Stimulated activated naive CD8-positive, alpha-beta T cell treated with anti-CD3 and anti-CD28 coated beads, Interleukin-15, Interleukin-2, amounts not matched to agents 100 U/mL and 50 U/mL, for 24 hours (primary cell): ENCODE measurements at regions not wholly inside any gene's neighbourhood (a gene's known extent, or its start where the extent isn't known, plus 50 kb on each side); places are given as distances from the start of the nearest gene placed in this dataset.
"Not testable (repeated sequence)": the region's sequence is repeated elsewhere in the genome, so short reads cannot be mapped to it uniquely, and the experiment has no call there.

Source experiments
- ATAC-seq: fragments of 150-1000 bp; cut with Tn5 transposase; one replicate; pipeline ENCODE4 v1.10.0; 2021
- DNase-seq: peaks from one replicate; pipeline ENCODE4 v3.0.0; 2021

GRCh38 chr5:101647861-101648260 is 648.2 kb downstream of the SLCO4C1 start:
- ATAC-seq (no peak), DNase-seq (no peak)

GRCh38 chr5:101643794-101644193 is 652.3 kb downstream of the SLCO4C1 start:
- ATAC-seq (no peak), DNase-seq (no peak)

- DNase-seq (no peak), ATAC-seq (no peak)
Measured at GRCh38 chr5:101637599-101637998, 658.5 kb downstream of the SLCO4C1 start.

- not testable (repeated sequence) for ATAC-seq, DNase-seq
Measured at GRCh38 chr5:101627770-101628169, 668.3 kb downstream of the SLCO4C1 start.

GRCh38 chr5:101626572-101626971 is 669.5 kb downstream of the SLCO4C1 start:
- DNase-seq (no peak), ATAC-seq (no peak)

- no peak for ATAC-seq
- no peak for DNase-seq
Measured at GRCh38 chr5:101611039-101611438, 685.0 kb downstream of the SLCO4C1 start.

GRCh38 chr5:101608322-101608721 is 687.8 kb downstream of the SLCO4C1 start:
- ATAC-seq (no peak), DNase-seq (no peak)

- ATAC-seq (no peak), DNase-seq (no peak)
Measured at GRCh38 chr5:101605700-101606099, 690.4 kb downstream of the SLCO4C1 start.

- DNase-seq (no peak), ATAC-seq (no peak)
Measured at GRCh38 chr5:101600614-101601013, 695.5 kb downstream of the SLCO4C1 start.

- ATAC-seq (no peak), DNase-seq (no peak)
Measured at GRCh38 chr5:101590384-101590783, 687.3 kb upstream of the ST8SIA4 start.

- DNase-seq = no peak
- no peak for ATAC-seq
Measured at GRCh38 chr5:101585366-101585765, 682.3 kb upstream of the ST8SIA4 start.

GRCh38 chr5:101580591-101580990 is 677.5 kb upstream of the ST8SIA4 start:
- ATAC-seq (no peak), DNase-seq (no peak)

- no peak for DNase-seq
Measured at GRCh38 chr5:101574017-101574416, 670.9 kb upstream of the ST8SIA4 start.

GRCh38 chr5:101561018-101561417 is 657.9 kb upstream of the ST8SIA4 start:
- DNase-seq = no peak
- no peak for ATAC-seq

More at GRCh38 chr5:101574017-101574416, 670.9 kb upstream of the ST8SIA4 start:
- ATAC-seq = no peak

- DNase-seq (no peak), ATAC-seq (no peak)
Measured at GRCh38 chr5:101543780-101544179, 640.7 kb upstream of the ST8SIA4 start.

GRCh38 chr5:101539315-101539714 is 636.2 kb upstream of the ST8SIA4 start:
- ATAC-seq (no peak), DNase-seq (no peak)

GRCh38 chr5:101535626-101536025 is 632.5 kb upstream of the ST8SIA4 start:
- ATAC-seq (no peak), DNase-seq (no peak)

GRCh38 chr5:101534491-101535110 is 631.5 kb upstream of the ST8SIA4 start:
- DNase-seq (no peak), ATAC-seq (no peak)

- ATAC-seq (no peak), DNase-seq (no peak)
Measured at GRCh38 chr5:101532430-101532829, 629.3 kb upstream of the ST8SIA4 start.

- no peak for DNase-seq
Measured at GRCh38 chr5:101531026-101531425, 627.9 kb upstream of the ST8SIA4 start.

GRCh38 chr5:101529094-101529493 is 626.0 kb upstream of the ST8SIA4 start:
- DNase-seq, ATAC-seq: not testable (repeated sequence)

More at GRCh38 chr5:101531026-101531425, 627.9 kb upstream of the ST8SIA4 start:
- ATAC-seq = no peak

- ATAC-seq = no peak
- DNase-seq = no peak
Measured at GRCh38 chr5:101520417-101520816, 617.3 kb upstream of the ST8SIA4 start.

GRCh38 chr5:101517795-101518194 is 614.7 kb upstream of the ST8SIA4 start:
- DNase-seq (no peak), ATAC-seq (no peak)

GRCh38 chr5:101515721-101516120 is 612.6 kb upstream of the ST8SIA4 start:
- no peak for DNase-seq
- no peak for ATAC-seq
